HG03432 (cell line): ENCODE measurements at regions not wholly inside any gene's neighbourhood (a gene's known extent, or its start where the extent isn't known, plus 50 kb on each side); places are given as distances from the start of the nearest gene placed in this dataset.

Experiments used
- ATAC-seq: cut with Tn5 transposase; IDR thresholded peaks from one replicate; pipeline ENCODE4 v1.9.1; 2021; ENCODE audit warnings: mild to moderate bottlenecking, moderate library complexity; ENCODE audit not compliant: unreplicated experiment

- ATAC-seq, result no peak
These were observed 79.4 kb upstream of the IFNE start for GRCh38 chr9:21561502-21561901.

- ATAC-seq, result no peak
These were observed 82.1 kb upstream of the IFNE start for GRCh38 chr9:21564175-21564574.

- no peak for ATAC-seq
These were observed 83.0 kb upstream of the IFNE start for GRCh38 chr9:21565155-21565554.

- no peak for ATAC-seq
These were observed 85.8 kb upstream of the IFNE start for GRCh38 chr9:21567926-21568325.

- no peak for ATAC-seq
These were observed 86.4 kb upstream of the IFNE start for GRCh38 chr9:21568484-21568883.

GRCh38 chr9:21569721-21570120, 87.6 kb upstream of the IFNE start:
- no peak for ATAC-seq

- ATAC-seq, result no peak
These were observed 88.6 kb upstream of the IFNE start for GRCh38 chr9:21570643-21571275.

GRCh38 chr9:21574261-21574660, 92.1 kb upstream of the IFNE start:
- no peak for ATAC-seq

- ATAC-seq, result peak; percentile 83
These were observed 94.4 kb upstream of the IFNE start for GRCh38 chr9:21576331-21577189.

GRCh38 chr9:21579247-21579671, 97.1 kb upstream of the IFNE start:
- ATAC-seq, result no peak

- ATAC-seq, result no peak
These were observed 97.6 kb upstream of the IFNE start for GRCh38 chr9:21579743-21580142.

GRCh38 chr9:21580636-21581378, 98.7 kb upstream of the IFNE start:
- ATAC-seq, result no peak

GRCh38 chr9:21583628-21584377, 101.7 kb upstream of the IFNE start:
- no peak for ATAC-seq

GRCh38 chr9:21584890-21585289, 102.8 kb upstream of the IFNE start:
- ATAC-seq, result no peak

GRCh38 chr9:21585756-21586752, 103.9 kb upstream of the IFNE start:
- ATAC-seq, result no peak

- ATAC-seq, result no peak
These were observed 107.4 kb upstream of the IFNE start for GRCh38 chr9:21589344-21590056.

GRCh38 chr9:21590058-21590996, 108.2 kb upstream of the IFNE start:
- ATAC-seq, result no peak
